WI38 (cell line): ENCODE measurements at regions not wholly inside any gene's neighbourhood (a gene's known extent, or its start where the extent isn't known, plus 50 kb on each side); places are given as distances from the start of the nearest gene placed in this dataset.

Experiments used
- H3K4me3 ChIP-seq: 2 replicates; pipeline ENCODE4 v1.5.1; 2011; ENCODE audit warnings: low read depth, mild to moderate bottlenecking, control low read depth, low read length
- TF ChIP-seq, protein P1 (sequence below): IDR thresholded peaks from 2 replicates; pipeline ENCODE4 v1.5.1; 2012; ENCODE audit warnings: low read depth, mild to moderate bottlenecking, control low read depth, low read length

- TF ChIP-seq, protein P1, sequence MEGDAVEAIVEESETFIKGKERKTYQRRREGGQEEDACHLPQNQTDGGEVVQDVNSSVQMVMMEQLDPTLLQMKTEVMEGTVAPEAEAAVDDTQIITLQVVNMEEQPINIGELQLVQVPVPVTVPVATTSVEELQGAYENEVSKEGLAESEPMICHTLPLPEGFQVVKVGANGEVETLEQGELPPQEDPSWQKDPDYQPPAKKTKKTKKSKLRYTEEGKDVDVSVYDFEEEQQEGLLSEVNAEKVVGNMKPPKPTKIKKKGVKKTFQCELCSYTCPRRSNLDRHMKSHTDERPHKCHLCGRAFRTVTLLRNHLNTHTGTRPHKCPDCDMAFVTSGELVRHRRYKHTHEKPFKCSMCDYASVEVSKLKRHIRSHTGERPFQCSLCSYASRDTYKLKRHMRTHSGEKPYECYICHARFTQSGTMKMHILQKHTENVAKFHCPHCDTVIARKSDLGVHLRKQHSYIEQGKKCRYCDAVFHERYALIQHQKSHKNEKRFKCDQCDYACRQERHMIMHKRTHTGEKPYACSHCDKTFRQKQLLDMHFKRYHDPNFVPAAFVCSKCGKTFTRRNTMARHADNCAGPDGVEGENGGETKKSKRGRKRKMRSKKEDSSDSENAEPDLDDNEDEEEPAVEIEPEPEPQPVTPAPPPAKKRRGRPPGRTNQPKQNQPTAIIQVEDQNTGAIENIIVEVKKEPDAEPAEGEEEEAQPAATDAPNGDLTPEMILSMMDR: no peak
- H3K4me3 ChIP-seq: no peak overlapping the region
Measured at GRCh38 chrX:39759526-39760224, 338.1 kb downstream of the BCOR start.

GRCh38 chrX:39760930-39761329, 336.8 kb downstream of the BCOR start:
- no peak overlapping the region for H3K4me3 ChIP-seq
- TF ChIP-seq, protein P1: no peak

GRCh38 chrX:39762266-39762841, 335.4 kb downstream of the BCOR start:
- TF ChIP-seq, protein P1: no peak
- H3K4me3 ChIP-seq: no peak overlapping the region

DNA sequence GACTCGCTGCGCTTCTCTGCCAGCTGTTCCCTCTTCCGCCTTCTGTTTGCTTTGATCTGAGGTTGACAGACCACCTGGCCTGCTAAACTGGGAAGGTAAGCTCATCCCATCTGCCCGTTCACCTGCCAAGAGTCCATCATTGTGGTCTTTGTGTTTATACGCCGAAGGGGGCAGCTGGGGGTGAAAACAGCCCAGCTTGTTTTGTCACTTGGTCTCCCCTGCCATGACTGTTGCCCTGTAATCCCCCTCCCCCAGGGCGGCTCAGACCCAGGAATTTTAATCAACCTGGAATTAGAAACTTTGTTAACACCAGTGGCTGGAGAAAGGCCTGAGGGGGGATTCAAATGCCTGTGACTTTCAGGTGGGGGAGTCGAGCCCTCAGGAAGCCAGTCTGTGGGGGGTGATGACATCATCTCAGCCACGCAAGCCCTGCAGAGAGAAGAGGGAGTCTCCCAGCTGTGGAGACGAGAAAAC, 333.3 kb downstream of the BCOR start:
- no peak overlapping the region for H3K4me3 ChIP-seq
- TF ChIP-seq, protein P1: no peak

DNA sequence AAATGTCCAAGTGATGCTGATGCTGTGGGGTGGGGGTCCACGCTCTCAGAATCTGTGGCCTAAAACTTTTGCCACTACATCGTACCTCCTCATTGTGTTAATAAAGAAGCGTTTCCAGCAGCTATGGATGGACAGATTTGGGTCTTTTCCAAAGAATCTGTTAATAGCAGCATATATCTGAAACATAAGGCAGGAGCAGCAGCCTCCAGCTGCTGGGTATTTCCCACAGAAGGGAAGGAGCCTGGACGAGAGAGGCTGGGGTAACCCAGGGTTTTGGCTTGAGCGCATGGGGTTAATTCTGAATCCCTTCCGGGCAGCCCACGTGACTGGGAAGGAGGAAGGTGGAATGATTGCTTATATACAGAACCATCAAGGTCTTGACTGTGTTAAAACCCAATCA, 332.4 kb downstream of the BCOR start:
- TF ChIP-seq, protein P1: no peak
- H3K4me3 ChIP-seq: no peak overlapping the region

DNA sequence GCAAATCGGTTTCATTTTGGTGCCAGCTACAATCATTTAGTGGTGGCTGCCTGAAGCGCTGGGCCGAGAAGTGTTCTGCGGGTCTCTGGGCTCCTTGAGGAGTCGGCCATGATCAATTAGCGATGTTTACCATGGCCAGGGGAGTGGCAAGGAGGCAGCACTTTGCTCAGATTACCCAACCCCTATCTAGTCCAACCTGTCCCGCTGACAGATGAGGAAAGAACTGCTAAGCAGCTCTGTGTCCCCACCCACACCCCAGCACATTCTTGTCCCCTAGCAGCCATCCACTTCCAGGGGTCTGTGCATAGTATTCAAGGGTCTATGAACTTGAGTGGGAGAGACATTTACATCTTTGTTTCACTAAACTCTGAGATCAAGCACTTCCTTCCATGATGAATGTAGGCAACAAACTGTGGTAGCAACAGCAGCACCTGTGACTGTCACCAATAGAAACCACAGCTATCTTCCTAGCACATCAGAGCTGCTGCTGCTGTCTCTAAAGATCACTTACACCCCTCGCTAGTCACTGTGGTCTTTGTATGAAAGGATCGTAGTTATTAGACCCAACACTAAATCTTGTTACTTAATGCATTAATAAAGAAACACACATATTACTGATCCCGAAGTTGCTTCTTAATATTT, 331.6 kb downstream of the BCOR start:
- TF ChIP-seq, protein P1: no peak
- H3K4me3 ChIP-seq: no peak overlapping the region

DNA sequence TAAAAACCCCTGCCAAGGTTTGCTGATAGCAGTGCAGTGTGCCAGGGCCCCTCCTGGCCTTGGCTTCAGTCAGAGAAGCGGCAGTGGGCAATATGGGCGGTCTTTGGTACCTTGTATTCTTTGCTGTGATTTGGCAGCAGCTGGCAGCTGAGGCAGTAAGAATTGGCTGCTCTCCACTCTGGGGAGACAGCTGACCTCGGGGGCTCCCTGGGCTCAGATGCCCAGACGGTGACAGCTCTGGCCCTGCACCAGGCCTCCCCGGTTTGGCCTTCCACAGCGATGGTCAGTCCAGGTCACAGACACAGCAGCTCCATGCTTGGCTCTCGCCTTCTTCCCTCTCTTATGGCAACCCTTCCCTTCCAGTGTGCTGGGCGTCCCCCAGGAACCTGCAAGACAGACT, 330.9 kb downstream of the BCOR start:
- TF ChIP-seq, protein P1: no peak
- H3K4me3 ChIP-seq: no peak overlapping the region
